Activated naive CD8-positive, alpha-beta T cell treated with anti-CD3 and anti-CD28 coated beads, Interleukin-2, amount 50 U/mL, for 24 hours (primary cell): ENCODE measurements at regions not wholly inside any gene's neighbourhood (a gene's known extent, or its start where the extent isn't known, plus 50 kb on each side); places are given as distances from the start of the nearest gene placed in this dataset.

Source experiments
- ATAC-seq: fragments of 150-1000 bp; cut with Tn5 transposase; one replicate; pipeline ENCODE4 v1.10.0; 2021
- DNase-seq: peaks from one replicate; pipeline ENCODE4 v3.0.0; 2021
- H3K27ac Mint-ChIP-seq: one replicate; pipeline ENCODE4 v1.8.0; 2021; ENCODE audit warnings: mild to moderate bottlenecking, mixed read lengths
- H3K27me3 Mint-ChIP-seq: one replicate; pipeline ENCODE4 v1.8.0; 2021; ENCODE audit warnings: mixed read lengths
- H3K36me3 Mint-ChIP-seq: one replicate; pipeline ENCODE4 v1.8.0; 2021; ENCODE audit warnings: low read depth, mixed read lengths
- H3K4me1 Mint-ChIP-seq: one replicate; pipeline ENCODE4 v1.8.0; 2021; ENCODE audit warnings: mixed read lengths
- H3K4me3 Mint-ChIP-seq: one replicate; pipeline ENCODE4 v1.8.0; 2021; ENCODE audit warnings: mild to moderate bottlenecking, moderate library complexity, mixed read lengths
- H3K9me3 Mint-ChIP-seq: one replicate; pipeline ENCODE4 v1.8.0; 2021; ENCODE audit warnings: mixed read lengths

GRCh38 chr20:50400705-50401586 lies 109.2 kb upstream of the PTPN1 start:
- Mint-ChIP-seq H3K4me3 (no peak overlapping the region), H3K9me3 (no peaks in the 10 kb centered on the region), H3K27me3 (peaks cover 7% of the 10 kb centered on the region), H3K27ac (no peak overlapping the region), H3K4me1 (no peaks in the 10 kb centered on the region), H3K36me3 (no peaks in the 10 kb centered on the region)
- no peak for DNase-seq
- ATAC-seq: no peak

GRCh38 chr20:50401587-50402418 lies 108.4 kb upstream of the PTPN1 start:
- Mint-ChIP-seq H3K9me3 (no peaks in the 10 kb centered on the region), H3K27me3 (peaks cover 11% of the 10 kb centered on the region), H3K4me3 (no peak overlapping the region), H3K36me3 (no peaks in the 10 kb centered on the region), H3K27ac (no peak overlapping the region), H3K4me1 (no peaks in the 10 kb centered on the region)
- DNase-seq (no peak), ATAC-seq (no peak)

GRCh38 chr20:50403565-50404418 lies 106.4 kb upstream of the PTPN1 start:
- no peaks in the 10 kb centered on the region for H3K36me3 Mint-ChIP-seq

DNA sequence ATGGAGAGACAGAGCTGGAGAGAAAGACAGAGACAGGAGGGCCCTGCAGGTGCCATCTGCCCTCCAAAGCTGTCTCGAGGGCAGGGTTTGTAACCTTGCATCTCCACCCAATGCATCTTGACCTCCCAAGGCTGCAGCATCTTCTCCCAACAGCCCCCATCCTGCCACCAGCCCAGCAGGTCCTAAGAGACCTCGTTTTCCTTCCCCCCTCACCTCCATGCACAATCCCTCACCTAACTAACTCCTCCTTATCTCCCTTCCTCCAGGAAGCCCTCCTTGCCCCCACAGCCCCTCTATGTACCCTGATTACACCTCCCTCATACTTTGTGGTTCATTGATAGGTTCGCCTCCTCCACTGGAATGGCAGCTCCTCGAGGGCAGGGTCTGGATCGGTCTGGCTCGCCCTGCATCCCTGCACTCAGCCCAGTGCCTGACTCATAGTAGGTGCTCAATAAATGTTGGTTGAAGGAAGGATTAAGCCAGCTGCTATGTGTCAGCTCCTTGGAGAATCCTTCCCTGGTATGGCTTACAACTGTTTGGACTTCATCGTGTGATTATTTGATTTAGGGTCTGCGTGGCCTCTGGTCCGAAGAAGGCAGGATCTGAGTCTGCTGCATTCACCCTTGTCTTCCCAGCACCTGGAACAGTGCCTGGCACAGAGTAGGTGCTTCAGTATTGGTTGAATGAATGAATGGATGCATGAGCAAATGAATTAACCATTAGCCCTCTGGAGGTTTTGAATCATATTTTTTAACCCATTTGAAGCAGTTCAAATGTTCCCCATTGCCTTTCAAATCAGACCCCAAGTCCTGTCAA lies 105.6 kb upstream of the PTPN1 start:
- H3K27me3 Mint-ChIP-seq: peaks cover 11% of the 10 kb centered on the region
- H3K4me1 Mint-ChIP-seq: no peaks in the 10 kb centered on the region
- no peak overlapping the region for H3K27ac Mint-ChIP-seq
- DNase-seq: no peak
- H3K9me3 Mint-ChIP-seq: no peaks in the 10 kb centered on the region
- ATAC-seq: no peak
- H3K36me3 Mint-ChIP-seq: no peaks in the 10 kb centered on the region
- H3K4me3 Mint-ChIP-seq: no peak overlapping the region

More at GRCh38 chr20:50403565-50404418, 106.4 kb upstream of the PTPN1 start:
- Mint-ChIP-seq H3K27me3 (peaks cover 11% of the 10 kb centered on the region), H3K4me1 (no peaks in the 10 kb centered on the region), H3K9me3 (no peaks in the 10 kb centered on the region), H3K27ac (no peak overlapping the region), H3K4me3 (no peak overlapping the region)
- no peak for ATAC-seq
- DNase-seq: no peak

- peaks cover 11% of the 10 kb centered on the region for H3K27me3 Mint-ChIP-seq
- ATAC-seq: no peak
- no peak overlapping the region for H3K27ac Mint-ChIP-seq
Observed at GRCh38 chr20:50405235-50405914, 104.8 kb upstream of the PTPN1 start.

DNA sequence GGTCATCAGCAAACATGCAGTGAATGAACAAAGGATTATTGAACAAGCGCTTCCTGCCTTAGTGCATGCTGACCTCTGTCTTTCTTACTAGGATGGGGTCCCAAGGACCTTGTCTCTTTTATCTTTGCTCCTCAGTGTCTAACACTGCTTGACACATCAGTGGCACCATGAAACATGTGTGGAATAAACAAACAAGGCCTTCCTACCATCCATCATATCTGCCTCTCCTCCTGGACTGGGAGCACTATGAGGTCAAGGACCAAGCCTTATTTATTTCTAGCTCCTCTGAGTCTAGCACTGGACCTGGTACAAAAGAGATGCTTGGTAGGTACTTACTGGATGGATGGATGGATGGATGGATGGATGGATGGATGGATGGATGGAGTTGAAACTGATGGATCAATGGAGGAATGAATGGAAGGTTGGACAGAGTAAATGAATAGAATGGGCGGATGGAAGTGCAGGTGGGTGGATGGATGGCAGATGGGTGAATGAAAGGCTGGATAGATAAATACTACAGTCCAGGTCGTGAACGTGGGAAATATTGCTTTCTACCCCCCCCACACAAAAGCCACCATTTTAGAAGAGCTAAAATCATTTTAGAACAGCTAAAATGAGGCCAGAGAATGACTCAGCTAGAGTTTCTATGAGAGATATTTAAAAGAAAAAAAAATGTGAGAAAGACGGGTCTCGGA lies 104.1 kb upstream of the PTPN1 start:
- Mint-ChIP-seq H3K4me3 (no peak overlapping the region), H3K36me3 (no peaks in the 10 kb centered on the region), H3K27ac (no peak overlapping the region), H3K27me3 (peaks cover 11% of the 10 kb centered on the region), H3K9me3 (no peaks in the 10 kb centered on the region), H3K4me1 (no peaks in the 10 kb centered on the region)
- ATAC-seq (no peak), DNase-seq (no peak)

More at GRCh38 chr20:50405235-50405914, 104.8 kb upstream of the PTPN1 start:
- Mint-ChIP-seq H3K36me3 (no peaks in the 10 kb centered on the region), H3K9me3 (no peaks in the 10 kb centered on the region), H3K4me3 (no peak overlapping the region), H3K4me1 (no peaks in the 10 kb centered on the region)
- no peak for DNase-seq

- Mint-ChIP-seq H3K4me1 (no peaks in the 10 kb centered on the region), H3K27ac (no peak overlapping the region), H3K4me3 (no peak overlapping the region), H3K27me3 (peaks cover 11% of the 10 kb centered on the region), H3K36me3 (no peaks in the 10 kb centered on the region), H3K9me3 (no peaks in the 10 kb centered on the region)
- no peak for ATAC-seq
- no peak for DNase-seq
Observed at GRCh38 chr20:50406610-50407136, 103.5 kb upstream of the PTPN1 start.

DNA sequence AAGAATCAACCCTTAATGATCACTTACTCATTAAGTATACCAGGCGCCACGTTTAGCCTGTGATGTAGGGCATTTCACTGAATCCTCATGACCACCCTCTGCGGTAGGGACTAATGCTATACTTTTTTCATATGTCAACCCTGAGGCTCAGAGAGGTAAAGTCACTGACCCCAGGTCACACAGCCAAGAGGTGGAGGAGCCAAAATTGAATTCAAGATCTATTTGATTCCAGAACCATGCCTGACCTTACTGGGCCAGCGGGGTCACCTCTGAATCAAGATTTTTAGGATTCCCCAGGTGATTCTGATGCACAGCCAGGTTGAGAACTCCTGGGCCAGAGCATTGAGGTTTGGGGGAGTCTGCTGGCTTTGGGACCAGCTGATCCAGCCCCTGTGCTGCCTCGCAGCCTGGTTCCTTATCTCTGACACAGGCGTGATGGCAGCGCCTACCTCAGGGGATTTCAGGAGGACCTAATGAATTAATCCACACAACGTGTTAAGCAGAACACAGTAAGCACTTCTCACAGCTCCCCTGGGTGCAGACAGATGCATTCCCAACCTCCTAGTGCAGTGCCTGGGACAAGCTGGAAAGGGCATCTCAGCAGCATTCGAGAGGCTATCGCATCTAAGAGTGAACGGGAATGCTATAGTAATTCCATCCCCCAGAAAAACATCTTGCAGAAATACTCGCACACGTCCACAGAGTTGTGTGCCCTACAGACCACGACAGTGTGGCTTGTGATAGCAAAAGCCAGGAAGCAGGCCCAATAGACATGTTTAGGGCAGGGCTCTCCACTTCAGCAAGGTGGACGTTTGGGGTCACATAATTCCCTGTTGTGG lies 101.4 kb upstream of the PTPN1 start:
- Mint-ChIP-seq H3K27me3 (peaks cover 11% of the 10 kb centered on the region), H3K27ac (no peak overlapping the region), H3K4me3 (no peak overlapping the region), H3K9me3 (no peaks in the 10 kb centered on the region), H3K4me1 (no peaks in the 10 kb centered on the region), H3K36me3 (no peaks in the 10 kb centered on the region)
- no peak for DNase-seq
- ATAC-seq: no peak

GRCh38 chr20:50409495-50409894 lies 100.7 kb upstream of the PTPN1 start:
- peaks cover 9% of the 10 kb centered on the region for H3K27me3 Mint-ChIP-seq
- no peaks in the 10 kb centered on the region for H3K9me3 Mint-ChIP-seq
- ATAC-seq (no peak), DNase-seq (no peak)
- H3K4me3 Mint-ChIP-seq: no peak overlapping the region
- no peak overlapping the region for H3K27ac Mint-ChIP-seq
- H3K36me3 Mint-ChIP-seq: no peaks in the 10 kb centered on the region
- no peaks in the 10 kb centered on the region for H3K4me1 Mint-ChIP-seq

DNA sequence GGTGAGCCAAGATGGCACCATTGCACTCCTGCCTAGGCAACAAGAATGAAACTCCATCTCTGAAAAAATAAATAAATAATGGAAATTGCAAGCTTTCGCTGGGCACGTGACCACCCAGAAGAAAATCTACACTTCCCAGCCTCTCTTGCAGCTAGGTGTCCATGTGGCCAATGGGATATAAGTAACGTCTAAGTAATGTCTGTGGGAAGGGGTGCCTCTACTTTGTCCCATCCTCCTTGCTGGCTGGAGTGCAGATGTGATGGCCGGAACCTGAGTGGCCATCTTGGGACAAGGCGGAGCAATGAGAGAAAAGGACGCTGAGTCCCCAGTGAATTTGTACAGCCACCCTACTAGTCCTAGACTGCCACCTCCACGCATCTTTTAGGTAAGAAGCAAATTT lies 99.8 kb upstream of the PTPN1 start:
- no peak for ATAC-seq

DNA sequence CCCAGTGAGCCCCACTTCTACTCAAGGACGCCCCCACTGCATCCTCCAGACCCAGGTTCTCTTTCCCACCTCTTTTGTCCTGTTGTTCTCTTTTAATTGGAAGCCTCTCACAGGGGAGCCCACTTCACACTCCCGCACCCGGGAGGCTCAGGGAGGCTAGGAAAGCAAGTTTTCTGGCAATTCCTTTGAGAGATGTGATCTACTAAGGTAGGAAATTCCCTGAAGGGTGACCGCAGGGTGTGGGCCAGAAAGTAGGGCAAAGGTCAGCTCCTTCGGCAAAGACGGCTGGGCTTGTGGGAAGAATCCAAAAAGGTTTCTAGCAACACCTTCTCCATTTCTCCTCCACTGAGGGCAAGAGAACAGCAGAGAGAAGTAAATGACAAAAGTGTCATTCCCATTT lies 98.1 kb upstream of the PTPN1 start:
- Mint-ChIP-seq H3K27ac (no peak overlapping the region), H3K27me3 (peaks cover 2% of the 10 kb centered on the region), H3K9me3 (no peaks in the 10 kb centered on the region), H3K4me3 (no peak overlapping the region), H3K36me3 (no peaks in the 10 kb centered on the region), H3K4me1 (no peaks in the 10 kb centered on the region)
- no peak for ATAC-seq
- no peak for DNase-seq

More for the DNA sequence above, 99.8 kb upstream of the PTPN1 start:
- peaks cover 5% of the 10 kb centered on the region for H3K27me3 Mint-ChIP-seq
- no peaks in the 10 kb centered on the region for H3K4me1 Mint-ChIP-seq
- DNase-seq: no peak
- H3K27ac Mint-ChIP-seq: no peak overlapping the region
- no peaks in the 10 kb centered on the region for H3K9me3 Mint-ChIP-seq
- H3K4me3 Mint-ChIP-seq: no peak overlapping the region
- no peaks in the 10 kb centered on the region for H3K36me3 Mint-ChIP-seq

DNA sequence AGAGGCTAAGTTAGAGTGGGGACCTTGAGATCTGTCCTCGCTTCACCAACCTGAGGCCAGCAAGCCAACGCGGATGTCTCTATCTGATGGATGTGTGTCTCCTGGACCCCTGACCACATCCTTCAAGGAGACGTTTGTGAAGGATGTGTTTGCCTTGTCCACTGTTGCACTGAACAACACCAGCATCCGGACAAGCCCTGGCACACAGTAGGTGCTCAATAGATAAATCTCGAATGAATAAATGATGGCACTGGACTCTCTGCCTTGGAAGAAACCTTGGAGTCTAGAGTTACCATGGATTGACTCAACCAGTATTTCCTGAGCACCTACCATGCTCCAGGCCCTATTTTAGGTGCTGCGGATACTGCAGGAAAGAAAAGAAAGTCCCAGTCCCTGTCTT lies 97.7 kb upstream of the PTPN1 start:
- H3K4me1 Mint-ChIP-seq: no peaks in the 10 kb centered on the region
- DNase-seq: no peak
- no peak overlapping the region for H3K27ac Mint-ChIP-seq
- H3K36me3 Mint-ChIP-seq: no peaks in the 10 kb centered on the region
- H3K9me3 Mint-ChIP-seq: no peaks in the 10 kb centered on the region
- no peak for ATAC-seq
- no peak overlapping the region for H3K4me3 Mint-ChIP-seq
- H3K27me3 Mint-ChIP-seq: peaks cover 2% of the 10 kb centered on the region
